ENCODE measurements at regions not wholly inside any gene's neighbourhood (a gene's known extent, or its start where the extent isn't known, plus 50 kb on each side); places are given as distances from the start of the nearest gene placed in this dataset.
"Not testable (repeated sequence)": the region's sequence is repeated elsewhere in the genome, so short reads cannot be mapped to it uniquely, and the experiment has no call there.

DNA sequence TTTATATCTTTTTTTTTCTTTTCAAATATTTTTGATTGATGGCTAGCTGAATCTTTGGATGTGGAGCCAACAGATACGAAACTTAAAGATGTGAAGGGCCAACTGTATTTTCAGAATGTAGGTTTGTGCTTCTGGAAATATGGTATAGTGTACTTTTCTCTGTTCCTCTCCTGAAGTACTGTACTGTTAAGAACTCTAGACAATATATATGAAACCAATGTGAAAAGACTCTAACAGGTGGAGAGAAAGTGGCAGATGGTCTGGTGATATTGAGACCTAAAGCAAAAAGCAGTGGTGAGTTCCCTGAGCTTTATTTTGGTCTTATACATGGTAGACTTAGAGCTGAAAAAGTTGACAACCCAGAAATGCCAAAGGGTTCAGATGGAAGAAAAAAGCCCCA lies 185.0 kb upstream of the GRIN3A start:
- POLR2A ChIA-PET: no interaction called here
- WGBS (ENCODE audit: insufficient coverage): no CpG with 5 or more reads among the region's 1 CpG
- Histone ChIP-seq H3K27ac (ENCODE audit: insufficient read depth in 1 of 2, low read depth in 1 of 2, low read length in 2 of 2, poor library complexity in 1 of 2, severe bottlenecking in 2 of 2) (no peak overlapping the region), H3K4me3 (ENCODE audit: control insufficient read depth in 1 of 7, extremely low read depth in 1 of 7, insufficient read depth in 4 of 7, low read depth in 2 of 7, low read length in 6 of 7) (no peak overlapping the region), H3K36me3 (ENCODE audit: control insufficient read depth in 4 of 4, insufficient read depth in 4 of 4, low read length in 3 of 4) (no peaks in the 10 kb centered on the region), H3K4me1 (ENCODE audit: control extremely low read depth in 1 of 4, control insufficient read depth in 4 of 4, insufficient read depth in 4 of 4, low read length in 3 of 4) (no peaks in the 10 kb centered on the region), H3K27me3 (replicated peaks in 2 of 5; ENCODE audit: control insufficient read depth in 4 of 5, insufficient read depth in 5 of 5, low read length in 4 of 5) (no peaks in the 10 kb centered on the region), H3K9me3 (ENCODE audit: control extremely low read depth in 1 of 5, control insufficient read depth in 4 of 5, insufficient read depth in 2 of 5, low read depth in 1 of 5, low read length in 4 of 5) (no peaks in the 10 kb centered on the region)
- DNase-seq: no peak
- CTCF ChIA-PET: interaction anchor here (1.1 to 1.2 kb wide), 2 partner anchors 10 to 53 kb away, joined by 3 to 4 read pairs; no protein-coding TSS in a partner anchor

DNA sequence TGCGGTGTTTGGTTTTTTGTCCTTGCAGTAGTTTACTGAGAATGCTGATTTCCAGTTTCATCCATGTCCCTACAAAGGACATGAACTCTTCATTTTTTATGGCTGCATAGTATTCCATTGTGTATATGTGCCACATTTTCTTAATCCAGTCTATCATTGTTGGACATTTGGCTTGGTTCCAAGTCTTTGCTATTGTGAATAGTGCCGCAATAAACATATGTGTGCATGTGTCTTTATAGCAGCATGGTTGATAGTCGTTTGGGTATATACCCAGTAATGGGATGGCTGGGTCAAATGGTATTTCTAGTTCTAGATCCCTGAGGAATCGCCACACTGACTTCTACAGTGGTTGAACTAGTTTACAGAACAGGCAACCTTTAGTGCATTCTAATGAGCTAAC lies 178.5 kb upstream of the GRIN3A start:
- H3K36me3 ChIP-seq (ENCODE audit: control insufficient read depth in 4 of 4, insufficient read depth in 4 of 4, low read length in 3 of 4); H3K4me3 ChIP-seq (ENCODE audit: control insufficient read depth in 1 of 7, extremely low read depth in 1 of 7, insufficient read depth in 4 of 7, low read depth in 2 of 7, low read length in 6 of 7); H3K9me3 ChIP-seq (ENCODE audit: control extremely low read depth in 1 of 5, control insufficient read depth in 4 of 5, insufficient read depth in 2 of 5, low read depth in 1 of 5, low read length in 4 of 5); H3K4me1 ChIP-seq (ENCODE audit: control extremely low read depth in 1 of 4, control insufficient read depth in 4 of 4, insufficient read depth in 4 of 4, low read length in 3 of 4); DNase-seq; H3K27ac ChIP-seq (ENCODE audit: insufficient read depth in 1 of 2, low read depth in 1 of 2, low read length in 2 of 2, poor library complexity in 1 of 2, severe bottlenecking in 2 of 2); CTCF ChIA-PET; POLR2A ChIA-PET; H3K27me3 ChIP-seq (replicated peaks in 2 of 5; ENCODE audit: control insufficient read depth in 4 of 5, insufficient read depth in 5 of 5, low read length in 4 of 5): not testable (repeated sequence)
- 100% methylated on average over 1 of the region's 4 CpGs for WGBS (ENCODE audit: insufficient coverage)

- WGBS (ENCODE audit: insufficient coverage): no CpG with 5 or more reads among the region's 1 CpG
- ChIA-PET CTCF (no interaction called here), POLR2A (no interaction called here)
- no peaks in the 10 kb centered on the region for H3K4me1 ChIP-seq (ENCODE audit: control extremely low read depth in 1 of 4, control insufficient read depth in 4 of 4, insufficient read depth in 4 of 4, low read length in 3 of 4)
- no peaks in the 10 kb centered on the region for H3K36me3 ChIP-seq (ENCODE audit: control insufficient read depth in 4 of 4, insufficient read depth in 4 of 4, low read length in 3 of 4)
- no peak for DNase-seq
- H3K27ac ChIP-seq (ENCODE audit: insufficient read depth in 1 of 2, low read depth in 1 of 2, low read length in 2 of 2, poor library complexity in 1 of 2, severe bottlenecking in 2 of 2): no peak overlapping the region
- no peaks in the 10 kb centered on the region for H3K9me3 ChIP-seq (ENCODE audit: control extremely low read depth in 1 of 5, control insufficient read depth in 4 of 5, insufficient read depth in 2 of 5, low read depth in 1 of 5, low read length in 4 of 5)
- H3K27me3 ChIP-seq (replicated peaks in 2 of 5; ENCODE audit: control insufficient read depth in 4 of 5, insufficient read depth in 5 of 5, low read length in 4 of 5): no peaks in the 10 kb centered on the region
- H3K4me3 ChIP-seq (ENCODE audit: control insufficient read depth in 1 of 7, extremely low read depth in 1 of 7, insufficient read depth in 4 of 7, low read depth in 2 of 7, low read length in 6 of 7): no peak overlapping the region
These were observed 177.0 kb upstream of the GRIN3A start for GRCh38 chr9:101915482-101915881.

DNA sequence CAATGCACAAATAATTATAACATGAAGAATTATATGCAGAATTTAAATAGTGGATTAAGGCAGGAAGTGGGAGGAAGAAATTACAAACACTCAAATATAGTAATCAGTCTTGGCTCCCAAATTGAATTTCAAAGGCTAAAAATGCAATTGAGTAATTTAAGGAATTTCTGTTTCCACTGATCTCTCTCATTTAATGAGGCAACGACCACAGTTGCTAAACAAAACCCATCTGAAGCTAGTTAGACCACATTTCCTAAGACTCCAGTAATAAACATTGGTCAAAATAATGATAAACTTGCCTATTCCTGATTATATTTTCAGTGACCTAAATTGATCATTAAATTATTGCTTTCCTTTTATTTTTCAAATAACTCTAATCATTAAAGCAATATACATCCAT lies 174.3 kb upstream of the GRIN3A start:
- ChIA-PET POLR2A (no interaction called here), CTCF (no interaction called here)
- Histone ChIP-seq H3K27me3 (replicated peaks in 2 of 5; ENCODE audit: control insufficient read depth in 4 of 5, insufficient read depth in 5 of 5, low read length in 4 of 5) (no peaks in the 10 kb centered on the region), H3K9me3 (ENCODE audit: control extremely low read depth in 1 of 5, control insufficient read depth in 4 of 5, insufficient read depth in 2 of 5, low read depth in 1 of 5, low read length in 4 of 5) (peaks cover 0 to 3% (median 0%) of the 10 kb centered on the region in 5 experiments), H3K4me3 (ENCODE audit: control insufficient read depth in 1 of 7, extremely low read depth in 1 of 7, insufficient read depth in 4 of 7, low read depth in 2 of 7, low read length in 6 of 7) (no peak overlapping the region), H3K27ac (ENCODE audit: insufficient read depth in 1 of 2, low read depth in 1 of 2, low read length in 2 of 2, poor library complexity in 1 of 2, severe bottlenecking in 2 of 2) (no peak overlapping the region), H3K4me1 (ENCODE audit: control extremely low read depth in 1 of 4, control insufficient read depth in 4 of 4, insufficient read depth in 4 of 4, low read length in 3 of 4) (no peaks in the 10 kb centered on the region), H3K36me3 (ENCODE audit: control insufficient read depth in 4 of 4, insufficient read depth in 4 of 4, low read length in 3 of 4) (no peaks in the 10 kb centered on the region)
- DNase-seq: no peak
- no CpG with 5 or more reads among the region's 1 CpG for WGBS (ENCODE audit: insufficient coverage)

DNA sequence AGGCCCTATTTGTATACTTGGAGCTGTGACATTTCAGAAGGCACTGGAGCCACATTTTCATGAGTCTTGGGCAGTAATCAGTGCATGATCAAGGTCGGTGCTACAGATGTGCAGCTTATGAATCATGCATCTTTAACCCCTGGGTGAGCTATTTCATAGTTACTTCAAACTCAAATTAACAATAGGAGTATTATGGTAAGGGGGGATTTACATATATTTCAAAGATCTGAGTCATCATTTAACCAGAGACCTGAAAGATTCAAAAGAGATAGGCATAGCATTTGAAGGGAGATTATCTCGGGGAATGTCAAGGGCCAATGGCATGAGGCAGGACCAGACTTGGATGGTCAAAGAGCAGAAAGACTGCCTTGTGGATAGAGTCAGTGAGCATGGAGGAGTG lies 169.0 kb upstream of the GRIN3A start:
- H3K27ac ChIP-seq (ENCODE audit: insufficient read depth in 1 of 2, low read depth in 1 of 2, low read length in 2 of 2, poor library complexity in 1 of 2, severe bottlenecking in 2 of 2): no peak overlapping the region
- 88% methylated on average over 1 of the region's 2 CpGs for WGBS (ENCODE audit: insufficient coverage)
- no peak for DNase-seq
- POLR2A ChIA-PET: no interaction called here
- peaks cover 0 to 3% (median 0%) of the 10 kb centered on the region in 5 experiments for H3K9me3 ChIP-seq (ENCODE audit: control extremely low read depth in 1 of 5, control insufficient read depth in 4 of 5, insufficient read depth in 2 of 5, low read depth in 1 of 5, low read length in 4 of 5)
- no peak overlapping the region for H3K4me3 ChIP-seq (ENCODE audit: control insufficient read depth in 1 of 7, extremely low read depth in 1 of 7, insufficient read depth in 4 of 7, low read depth in 2 of 7, low read length in 6 of 7)
- H3K4me1 ChIP-seq (ENCODE audit: control extremely low read depth in 1 of 4, control insufficient read depth in 4 of 4, insufficient read depth in 4 of 4, low read length in 3 of 4): no peaks in the 10 kb centered on the region
- CTCF ChIA-PET: no interaction called here
- H3K27me3 ChIP-seq (replicated peaks in 2 of 5; ENCODE audit: control insufficient read depth in 4 of 5, insufficient read depth in 5 of 5, low read length in 4 of 5): no peaks in the 10 kb centered on the region
- H3K36me3 ChIP-seq (ENCODE audit: control insufficient read depth in 4 of 4, insufficient read depth in 4 of 4, low read length in 3 of 4): no peaks in the 10 kb centered on the region

DNA sequence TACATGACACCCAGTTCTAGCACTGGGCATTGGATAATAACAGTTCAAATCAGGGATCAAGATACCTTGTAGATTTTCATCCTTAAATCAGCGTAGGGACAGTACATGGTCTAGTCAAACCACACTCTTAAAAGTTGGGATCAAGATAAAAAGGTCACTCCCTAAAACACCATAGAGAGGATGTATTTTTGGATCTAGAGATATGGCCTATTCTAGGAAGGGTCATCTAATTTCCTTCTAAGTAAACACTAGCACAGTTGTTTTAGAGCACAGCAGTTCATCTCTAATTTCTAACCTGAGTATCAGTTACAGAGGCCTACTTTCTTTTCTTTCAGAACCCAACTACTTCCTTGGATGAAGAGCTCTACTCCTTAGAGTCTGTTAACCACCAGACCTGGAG lies 166.4 kb upstream of the GRIN3A start:
- ChIA-PET CTCF (no interaction called here), POLR2A (no interaction called here)
- Histone ChIP-seq H3K4me3 (ENCODE audit: control insufficient read depth in 1 of 7, extremely low read depth in 1 of 7, insufficient read depth in 4 of 7, low read depth in 2 of 7, low read length in 6 of 7) (no peak overlapping the region), H3K27ac (ENCODE audit: insufficient read depth in 1 of 2, low read depth in 1 of 2, low read length in 2 of 2, poor library complexity in 1 of 2, severe bottlenecking in 2 of 2) (no peak overlapping the region), H3K36me3 (ENCODE audit: control insufficient read depth in 4 of 4, insufficient read depth in 4 of 4, low read length in 3 of 4) (no peaks in the 10 kb centered on the region), H3K27me3 (replicated peaks in 2 of 5; ENCODE audit: control insufficient read depth in 4 of 5, insufficient read depth in 5 of 5, low read length in 4 of 5) (no peaks in the 10 kb centered on the region), H3K9me3 (ENCODE audit: control extremely low read depth in 1 of 5, control insufficient read depth in 4 of 5, insufficient read depth in 2 of 5, low read depth in 1 of 5, low read length in 4 of 5) (peaks cover 0 to 3% (median 0%) of the 10 kb centered on the region in 5 experiments), H3K4me1 (ENCODE audit: control extremely low read depth in 1 of 4, control insufficient read depth in 4 of 4, insufficient read depth in 4 of 4, low read length in 3 of 4) (no peaks in the 10 kb centered on the region)
- no peak for DNase-seq
- WGBS (ENCODE audit: insufficient coverage): no CpG with 5 or more reads among the region's 1 CpG

- ChIA-PET CTCF (no interaction called here), POLR2A (no interaction called here)
- Histone ChIP-seq H3K4me1 (ENCODE audit: control extremely low read depth in 1 of 4, control insufficient read depth in 4 of 4, insufficient read depth in 4 of 4, low read length in 3 of 4) (no peaks in the 10 kb centered on the region), H3K27ac (ENCODE audit: insufficient read depth in 1 of 2, low read depth in 1 of 2, low read length in 2 of 2, poor library complexity in 1 of 2, severe bottlenecking in 2 of 2) (no peak overlapping the region), H3K4me3 (ENCODE audit: control insufficient read depth in 1 of 7, extremely low read depth in 1 of 7, insufficient read depth in 4 of 7, low read depth in 2 of 7, low read length in 6 of 7) (no peak overlapping the region), H3K27me3 (replicated peaks in 2 of 5; ENCODE audit: control insufficient read depth in 4 of 5, insufficient read depth in 5 of 5, low read length in 4 of 5) (no peaks in the 10 kb centered on the region), H3K36me3 (ENCODE audit: control insufficient read depth in 4 of 4, insufficient read depth in 4 of 4, low read length in 3 of 4) (no peaks in the 10 kb centered on the region), H3K9me3 (ENCODE audit: control extremely low read depth in 1 of 5, control insufficient read depth in 4 of 5, insufficient read depth in 2 of 5, low read depth in 1 of 5, low read length in 4 of 5) (no peaks in the 10 kb centered on the region)
- DNase-seq: peak; percentile 9 to 68 (median 35)
- 20% methylated on average over 1 of the region's 2 CpGs for WGBS (ENCODE audit: insufficient coverage)
These were observed 163.6 kb upstream of the GRIN3A start for GRCh38 chr9:101902051-101902450.

All from common myeloid progenitor, CD34-positive (primary cell).